Fibroblast of villous mesenchyme (primary cell): ENCODE measurements at regions not wholly inside any gene's neighbourhood (a gene's known extent, or its start where the extent isn't known, plus 50 kb on each side); places are given as distances from the start of the nearest gene placed in this dataset.

Source experiments
- DNase-seq: peaks from one replicate; pipeline ENCODE4 v3.0.0-alpha.2; 2010; ENCODE audit warnings: low read depth
- H3K4me3 ChIP-seq: 2 replicates; pipeline ENCODE4 v1.5.1; 2011; ENCODE audit warnings: low read depth, mild to moderate bottlenecking, low read length
- CTCF ChIP-seq: IDR thresholded peaks from 2 replicates; pipeline ENCODE4 v1.5.1; 2012; ENCODE audit warnings: low read depth, mild to moderate bottlenecking, low read length; ENCODE audit not compliant: insufficient read depth

- H3K4me3 ChIP-seq: no peak overlapping the region
- TF ChIP-seq CTCF: no peak
- DNase-seq: no peak
Observed at GRCh38 chr21:41667136-41667535, 99.7 kb downstream of the RIPK4 start.

GRCh38 chr21:41666641-41667081 is 100.2 kb downstream of the RIPK4 start:
- no peak overlapping the region for H3K4me3 ChIP-seq
- TF ChIP-seq CTCF: no peak
- no peak for DNase-seq

GRCh38 chr21:41665766-41666595 is 100.9 kb downstream of the RIPK4 start:
- DNase-seq: no peak
- no peak for TF ChIP-seq CTCF
- no peak overlapping the region for H3K4me3 ChIP-seq

GRCh38 chr21:41664881-41665765 is 101.7 kb downstream of the RIPK4 start:
- DNase-seq: peak; percentile 42
- TF ChIP-seq CTCF: no peak
- H3K4me3 ChIP-seq: no peak overlapping the region

- H3K4me3 ChIP-seq: no peak overlapping the region
- TF ChIP-seq CTCF: no peak
- peak; percentile 26 for DNase-seq
Observed at GRCh38 chr21:41663805-41664788, 102.8 kb downstream of the RIPK4 start.

- TF ChIP-seq CTCF: no peak
- DNase-seq: no peak
- H3K4me3 ChIP-seq: no peak overlapping the region
Observed at GRCh38 chr21:41662761-41663160, 104.1 kb downstream of the RIPK4 start.
